ENCODE measurements at regions not wholly inside any gene's neighbourhood (a gene's known extent, or its start where the extent isn't known, plus 50 kb on each side); places are given as distances from the start of the nearest gene placed in this dataset.

DNA sequence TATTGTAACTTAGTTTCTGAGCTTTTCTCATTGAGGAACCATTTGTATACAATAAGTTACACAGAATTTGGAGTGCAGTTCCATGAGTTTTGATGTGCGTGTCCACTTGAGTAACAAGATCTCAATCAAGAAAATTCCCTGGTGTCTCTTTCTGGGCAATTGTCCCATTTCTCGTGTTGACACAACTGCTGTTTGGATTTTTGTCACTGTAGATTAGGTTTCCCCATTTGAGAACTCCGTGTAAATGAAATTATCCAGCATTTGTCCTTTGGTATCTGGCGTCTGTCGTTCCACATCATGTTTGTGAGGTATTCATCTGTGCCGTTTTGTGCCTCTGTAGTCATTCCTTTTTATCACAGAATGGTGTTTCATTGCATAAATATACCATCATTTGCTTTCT is 547.0 kb downstream of the TBC1D22A start:
- Histone ChIP-seq H3K4me3 (ENCODE audit: low read length) (no peak overlapping the region), H3K27me3 (replicated peaks; ENCODE audit: insufficient read depth, low read length) (no peaks in the 10 kb centered on the region), H3K9me2 (replicated peaks; ENCODE audit: insufficient read depth, low read length) (no peaks in the 10 kb centered on the region), H3K9ac (ENCODE audit: low read length) (no peak overlapping the region), H2AFZ (ENCODE audit: low read length) (no peak overlapping the region), H3K4me1 (ENCODE audit: low read length) (no peaks in the 10 kb centered on the region), H3K4me2 (ENCODE audit: low read depth, low read length) (no peak overlapping the region), H3K79me2 (ENCODE audit: low read length) (no peaks in the 10 kb centered on the region), H3K9me3 (replicated peaks; ENCODE audit: insufficient read depth, low read length) (no peaks in the 10 kb centered on the region), H3K27ac (ENCODE audit: low read length) (no peak overlapping the region), H3K36me3 (replicated peaks; ENCODE audit: insufficient read depth, low read length) (no peaks in the 10 kb centered on the region), H4K20me1 (ENCODE audit: insufficient read depth, low read length) (no peaks in the 10 kb centered on the region), H3F3A (ENCODE audit: insufficient read depth, low read length) (no peaks in the 10 kb centered on the region)
- TF ChIP-seq, protein P1, sequence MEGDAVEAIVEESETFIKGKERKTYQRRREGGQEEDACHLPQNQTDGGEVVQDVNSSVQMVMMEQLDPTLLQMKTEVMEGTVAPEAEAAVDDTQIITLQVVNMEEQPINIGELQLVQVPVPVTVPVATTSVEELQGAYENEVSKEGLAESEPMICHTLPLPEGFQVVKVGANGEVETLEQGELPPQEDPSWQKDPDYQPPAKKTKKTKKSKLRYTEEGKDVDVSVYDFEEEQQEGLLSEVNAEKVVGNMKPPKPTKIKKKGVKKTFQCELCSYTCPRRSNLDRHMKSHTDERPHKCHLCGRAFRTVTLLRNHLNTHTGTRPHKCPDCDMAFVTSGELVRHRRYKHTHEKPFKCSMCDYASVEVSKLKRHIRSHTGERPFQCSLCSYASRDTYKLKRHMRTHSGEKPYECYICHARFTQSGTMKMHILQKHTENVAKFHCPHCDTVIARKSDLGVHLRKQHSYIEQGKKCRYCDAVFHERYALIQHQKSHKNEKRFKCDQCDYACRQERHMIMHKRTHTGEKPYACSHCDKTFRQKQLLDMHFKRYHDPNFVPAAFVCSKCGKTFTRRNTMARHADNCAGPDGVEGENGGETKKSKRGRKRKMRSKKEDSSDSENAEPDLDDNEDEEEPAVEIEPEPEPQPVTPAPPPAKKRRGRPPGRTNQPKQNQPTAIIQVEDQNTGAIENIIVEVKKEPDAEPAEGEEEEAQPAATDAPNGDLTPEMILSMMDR (IDR thresholded peaks at IDR 0.05; ENCODE audit: low read length), result no peak
- TF ChIP-seq EZH2 (optimal IDR thresholded peaks at IDR 0.05; ENCODE audit: low read depth, low read length), result no peak
- TF ChIP-seq EZH2phosphoT487 (IDR thresholded peaks at IDR 0.05; ENCODE audit: low read length), result no peak
- no peak for DNase-seq

DNA sequence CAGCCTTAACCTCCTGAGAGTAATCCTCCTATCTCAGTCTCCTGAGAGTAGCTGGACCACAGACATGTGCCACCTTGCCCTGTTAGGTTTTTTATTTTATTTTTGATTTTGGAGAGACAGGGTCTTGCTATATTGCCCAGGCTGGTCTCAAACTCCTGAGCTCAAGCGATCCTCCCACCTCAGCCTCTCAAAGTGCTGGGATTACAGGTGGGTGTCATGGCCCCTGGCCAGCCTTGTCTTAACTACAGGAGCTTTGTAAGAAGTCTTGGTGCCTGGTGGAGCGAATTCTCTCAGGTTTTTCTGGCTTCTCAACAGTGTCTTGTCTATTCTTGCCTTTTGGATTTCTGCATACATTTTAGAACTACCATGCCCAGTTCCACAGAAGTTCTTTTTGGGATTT is 546.4 kb downstream of the TBC1D22A start:
- no peak overlapping the region for H3K4me3 ChIP-seq (ENCODE audit: low read length)
- H3K36me3 ChIP-seq (replicated peaks; ENCODE audit: insufficient read depth, low read length), result no peaks in the 10 kb centered on the region
- H3K4me2 ChIP-seq (ENCODE audit: low read depth, low read length), result no peak overlapping the region
- no peaks in the 10 kb centered on the region for H3K27me3 ChIP-seq (replicated peaks; ENCODE audit: insufficient read depth, low read length)
- TF ChIP-seq EZH2phosphoT487 (IDR thresholded peaks at IDR 0.05; ENCODE audit: low read length), result no peak
- TF ChIP-seq, protein P1 (IDR thresholded peaks at IDR 0.05; ENCODE audit: low read length), result no peak
- TF ChIP-seq EZH2 (optimal IDR thresholded peaks at IDR 0.05; ENCODE audit: low read depth, low read length), result no peak
- H3K9me2 ChIP-seq (replicated peaks; ENCODE audit: insufficient read depth, low read length), result no peaks in the 10 kb centered on the region
- no peaks in the 10 kb centered on the region for H3K79me2 ChIP-seq (ENCODE audit: low read length)
- H2AFZ ChIP-seq (ENCODE audit: low read length), result no peak overlapping the region
- no peak for DNase-seq
- H4K20me1 ChIP-seq (ENCODE audit: insufficient read depth, low read length), result no peaks in the 10 kb centered on the region
- H3K27ac ChIP-seq (ENCODE audit: low read length), result no peak overlapping the region
- H3K4me1 ChIP-seq (ENCODE audit: low read length), result no peaks in the 10 kb centered on the region
- no peaks in the 10 kb centered on the region for H3K9me3 ChIP-seq (replicated peaks; ENCODE audit: insufficient read depth, low read length)
- H3K9ac ChIP-seq (ENCODE audit: low read length), result no peak overlapping the region
- H3F3A ChIP-seq (ENCODE audit: insufficient read depth, low read length), result no peaks in the 10 kb centered on the region

DNA sequence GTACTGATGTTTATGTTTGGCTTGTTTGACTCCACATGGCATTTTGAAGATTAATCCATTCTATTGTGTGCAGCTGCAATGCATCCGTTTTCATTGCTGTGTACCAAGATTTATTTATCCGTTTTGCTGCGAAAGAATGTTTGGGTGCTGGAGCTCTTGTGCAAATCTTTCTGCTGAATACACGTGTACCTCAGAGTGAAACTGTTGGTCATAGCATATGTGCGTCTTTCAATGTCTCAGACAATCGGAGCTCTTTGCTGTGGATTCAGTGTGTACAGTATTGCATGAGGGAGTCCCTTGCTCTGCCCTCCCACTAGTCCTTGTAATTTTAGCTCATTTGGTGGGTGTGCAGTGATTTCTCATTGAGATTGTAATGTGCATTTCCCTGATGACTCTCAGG is 545.4 kb downstream of the TBC1D22A start:
- no peaks in the 10 kb centered on the region for H3K9me3 ChIP-seq (replicated peaks; ENCODE audit: insufficient read depth, low read length)
- H3K4me3 ChIP-seq (ENCODE audit: low read length), result no peak overlapping the region
- no peak overlapping the region for H3K4me2 ChIP-seq (ENCODE audit: low read depth, low read length)
- H4K20me1 ChIP-seq (ENCODE audit: insufficient read depth, low read length), result no peaks in the 10 kb centered on the region
- TF ChIP-seq EZH2phosphoT487 (IDR thresholded peaks at IDR 0.05; ENCODE audit: low read length) (no peak), EZH2 (optimal IDR thresholded peaks at IDR 0.05; ENCODE audit: low read depth, low read length) (no peak)
- TF ChIP-seq, protein P1 (IDR thresholded peaks at IDR 0.05; ENCODE audit: low read length), result no peak
- H3K79me2 ChIP-seq (ENCODE audit: low read length), result no peaks in the 10 kb centered on the region
- no peak overlapping the region for H3K27ac ChIP-seq (ENCODE audit: low read length)
- H3K36me3 ChIP-seq (replicated peaks; ENCODE audit: insufficient read depth, low read length), result no peaks in the 10 kb centered on the region
- H3K9me2 ChIP-seq (replicated peaks; ENCODE audit: insufficient read depth, low read length), result no peaks in the 10 kb centered on the region
- no peak overlapping the region for H3K9ac ChIP-seq (ENCODE audit: low read length)
- no peak overlapping the region for H2AFZ ChIP-seq (ENCODE audit: low read length)
- DNase-seq, result no peak
- no peaks in the 10 kb centered on the region for H3K27me3 ChIP-seq (replicated peaks; ENCODE audit: insufficient read depth, low read length)
- H3K4me1 ChIP-seq (ENCODE audit: low read length), result no peaks in the 10 kb centered on the region
- no peaks in the 10 kb centered on the region for H3F3A ChIP-seq (ENCODE audit: insufficient read depth, low read length)

Measured in MM.1S (cell line).